ENCODE measurements at regions not wholly inside any gene's neighbourhood (a gene's known extent, or its start where the extent isn't known, plus 50 kb on each side); places are given as distances from the start of the nearest gene placed in this dataset.

- H3K23me2 ChIP-seq (ENCODE audit: insufficient read length, low read depth, low read length, poor library complexity, severe bottlenecking): no peaks in the 10 kb centered on the region
- H3K27ac Mint-ChIP-seq: no peak overlapping the region
These were observed 1423.9 kb upstream of the PRMT6 start for GRCh38 chr1:105632342-105633196.

More at GRCh38 chr1:105632342-105633196, 1423.9 kb upstream of the PRMT6 start:
- no peak overlapping the region for H4K8ac ChIP-seq (replicated peaks; ENCODE audit: insufficient read length, low read depth, low read length)
- H3K27me3 ChIP-seq (ENCODE audit: insufficient read depth, low read length): no peaks in the 10 kb centered on the region
- peaks cover 3 to 9% of the 10 kb centered on the region in 2 experiments; a peak in 3 of 5 replicates for H3K9me3 Mint-ChIP-seq
- H3K36me3 Mint-ChIP-seq (ENCODE audit: insufficient read depth in 1 of 3, low read depth in 3 of 3): peaks cover 3 to 5% (median 4%) of the 10 kb centered on the region in 3 experiments; a peak in 4 of 7 replicates
- no peak for TF ChIP-seq CTCF (conservative IDR thresholded peaks at IDR 0.05)
- H3K27ac ChIP-seq (ENCODE audit: insufficient read length, low read depth, low read length): no peak overlapping the region
- no peak overlapping the region for H4K5ac ChIP-seq (ENCODE audit: insufficient read length, low read depth, low read length)
- H3K79me1 ChIP-seq (ENCODE audit: insufficient read depth, low read depth, low read length, poor library complexity, severe bottlenecking): no peaks in the 10 kb centered on the region
- no peak overlapping the region for H3K56ac ChIP-seq (ENCODE audit: insufficient read length, low read depth, low read length)
- no peak overlapping the region for H2AFZ ChIP-seq (ENCODE audit: low read length)
- H3K4me1 ChIP-seq (ENCODE audit: insufficient read depth, low read length): no peaks in the 10 kb centered on the region
- H3K14ac ChIP-seq (ENCODE audit: insufficient read depth, low read length): no peak overlapping the region
- H3K79me2 ChIP-seq (ENCODE audit: insufficient read depth, low read length): no peaks in the 10 kb centered on the region
- no peak overlapping the region for H2BK5ac ChIP-seq (ENCODE audit: insufficient read length, low read length)
- no peak overlapping the region for H3K4ac ChIP-seq (ENCODE audit: low read depth, low read length)
- no peak overlapping the region for H3K9ac ChIP-seq (ENCODE audit: extremely low read depth, insufficient read length, low read length)
- no peak overlapping the region for H2BK120ac ChIP-seq (ENCODE audit: low read depth, low read length, poor library complexity, severe bottlenecking)
- no peak overlapping the region for H3K4me2 ChIP-seq (ENCODE audit: insufficient read depth, insufficient read length, low read length)
- H3K18ac ChIP-seq (ENCODE audit: insufficient read length, low read depth, low read length): no peak overlapping the region
- no peaks in the 10 kb centered on the region for H4K20me1 ChIP-seq (ENCODE audit: control insufficient read depth, insufficient read depth, insufficient read length)
- H3K4me1 Mint-ChIP-seq: no peaks in the 10 kb centered on the region
- no peak overlapping the region for H2BK15ac ChIP-seq (ENCODE audit: low read depth, low read length)
- no peak overlapping the region for H2BK20ac ChIP-seq (ENCODE audit: low read depth, low read length, poor library complexity, severe bottlenecking)
- DNase-seq: no peak
- no peak overlapping the region for H3K23ac ChIP-seq (ENCODE audit: insufficient read length, low read depth, low read length)
- no CpG with 5 or more reads among the region's 14 CpGs for WGBS (ENCODE audit: extremely low coverage, insufficient read length, low lambda C conversion rate)
- no peak overlapping the region for H3T11ph ChIP-seq (ENCODE audit: low read length)
- no peaks in the 10 kb centered on the region for H3K27me3 Mint-ChIP-seq (ENCODE audit: low read depth)
- H3K9me3 ChIP-seq (ENCODE audit: control insufficient read depth, low read depth, low read length): no peaks in the 10 kb centered on the region
- no peak overlapping the region for H4K91ac ChIP-seq (ENCODE audit: insufficient read length, low read depth, low read length)
- H2BK12ac ChIP-seq (ENCODE audit: insufficient read length, low read depth, low read length): no peak overlapping the region
- no peak overlapping the region for H3K4me3 Mint-ChIP-seq
- no peak overlapping the region for H2AK5ac ChIP-seq (ENCODE audit: insufficient read length, low read length)

Measured in H9 (cell line).